ENCODE measurements at regions not wholly inside any gene's neighbourhood (a gene's known extent, or its start where the extent isn't known, plus 50 kb on each side); places are given as distances from the start of the nearest gene placed in this dataset.

DNA sequence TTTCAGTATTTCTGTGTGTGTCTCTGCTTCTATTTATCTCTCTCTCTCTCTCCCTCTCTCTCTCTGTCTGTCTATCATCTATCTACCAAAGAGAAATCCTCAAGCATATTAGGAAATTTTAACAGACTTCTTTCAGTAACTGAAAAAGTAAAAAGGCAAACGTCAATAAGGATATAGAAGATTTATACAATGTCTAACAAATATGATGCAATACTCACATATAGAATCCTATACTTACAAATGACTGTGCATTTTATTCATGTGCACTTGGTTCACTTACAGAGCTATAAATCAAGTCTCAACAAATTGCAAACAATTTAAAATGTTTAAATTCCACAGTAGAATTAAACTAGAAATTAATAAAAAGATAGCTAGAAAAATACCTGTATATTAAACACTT lies 289.0 kb downstream of the PSAT1 start:
- Mint-ChIP-seq H3K4me3 (no peak overlapping the region), H3K9me3 (ENCODE audit: low read depth) (no peaks in the 10 kb centered on the region), H3K36me3 (no peaks in the 10 kb centered on the region), H3K27ac (no peak overlapping the region), H3K4me1 (no peaks in the 10 kb centered on the region), H3K27me3 (no peaks in the 10 kb centered on the region)
- CTCF ChIA-PET = no interaction called here
- no peak for DNase-seq
- ATAC-seq = no peak

DNA sequence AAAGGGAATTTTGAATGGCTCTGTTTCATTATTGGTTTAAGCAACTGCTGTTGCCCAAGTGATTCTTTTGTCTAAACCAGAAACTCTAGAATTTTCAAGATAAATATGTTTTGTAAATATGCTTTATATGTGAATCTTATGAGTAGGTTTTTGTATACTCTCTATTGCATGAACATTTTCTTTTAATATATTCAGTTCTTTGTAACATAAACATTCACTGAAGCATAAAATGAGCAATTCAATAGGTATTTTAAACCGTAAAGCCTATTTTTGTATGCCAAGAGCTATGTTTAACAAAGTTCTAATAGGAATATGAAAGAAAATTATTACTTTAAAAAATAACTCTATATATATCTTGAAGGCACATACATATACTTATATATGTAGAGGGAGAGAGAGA lies 293.1 kb downstream of the PSAT1 start:
- DNase-seq = no peak
- H3K4me1 Mint-ChIP-seq = no peaks in the 10 kb centered on the region
- CTCF ChIA-PET = no interaction called here

GRCh38 chr9:78592811-78593210 lies 295.9 kb downstream of the PSAT1 start:
- no peak overlapping the region for H3K4me3 Mint-ChIP-seq
- H3K36me3 Mint-ChIP-seq = no peaks in the 10 kb centered on the region

More for the DNA sequence above, 293.1 kb downstream of the PSAT1 start:
- no peak overlapping the region for H3K27ac Mint-ChIP-seq
- no peaks in the 10 kb centered on the region for H3K36me3 Mint-ChIP-seq
- H3K27me3 Mint-ChIP-seq = no peaks in the 10 kb centered on the region
- H3K9me3 Mint-ChIP-seq (ENCODE audit: low read depth) = no peaks in the 10 kb centered on the region
- H3K4me3 Mint-ChIP-seq = no peak overlapping the region
- ATAC-seq = no peak

DNA sequence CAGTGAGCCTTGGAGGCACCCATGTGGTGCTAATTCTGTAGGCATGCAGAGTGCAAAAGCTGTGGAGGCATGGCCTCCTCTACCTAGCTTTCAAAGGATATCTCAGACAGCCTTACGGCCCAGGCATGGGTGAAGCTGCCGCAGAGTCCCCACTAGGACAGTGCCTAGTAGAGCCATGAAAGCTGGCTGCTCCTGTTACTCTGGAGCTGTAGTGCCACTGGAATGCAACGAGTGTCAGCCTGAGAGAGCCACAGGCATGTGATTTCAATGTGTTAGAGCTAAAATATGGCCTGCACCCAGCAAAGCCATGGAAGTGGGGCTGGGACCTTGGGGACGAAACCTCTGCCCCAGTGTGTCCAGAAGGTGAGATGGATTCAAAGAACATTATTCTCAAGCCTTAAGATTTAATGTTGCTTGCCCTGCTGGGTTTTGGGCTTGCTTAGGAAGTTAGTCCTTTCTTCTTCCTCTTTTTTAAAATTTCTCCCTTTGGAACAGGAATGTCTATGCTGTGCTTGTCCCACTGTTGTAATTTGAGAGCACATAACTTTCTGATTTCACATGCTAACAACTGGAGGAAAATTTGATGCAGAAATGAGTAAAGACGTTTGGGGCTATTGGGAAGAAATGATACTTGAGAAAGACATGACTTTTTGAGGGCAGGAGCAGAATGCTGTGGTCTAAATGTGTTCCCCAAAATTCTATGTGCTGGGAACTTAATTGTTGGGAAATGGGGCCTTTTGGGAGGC lies 298.4 kb downstream of the PSAT1 start:
- no peaks in the 10 kb centered on the region for H3K27me3 Mint-ChIP-seq
- H3K27ac Mint-ChIP-seq = no peak overlapping the region
- DNase-seq (no peak), ATAC-seq (no peak)
- no peak overlapping the region for H3K4me3 Mint-ChIP-seq
- no peaks in the 10 kb centered on the region for H3K4me1 Mint-ChIP-seq
- H3K9me3 Mint-ChIP-seq (ENCODE audit: low read depth) = no peaks in the 10 kb centered on the region
- CTCF ChIA-PET = no interaction called here
- H3K36me3 Mint-ChIP-seq = no peaks in the 10 kb centered on the region

More at GRCh38 chr9:78592811-78593210, 295.9 kb downstream of the PSAT1 start:
- DNase-seq = no peak
- Mint-ChIP-seq H3K27me3 (no peaks in the 10 kb centered on the region), H3K9me3 (ENCODE audit: low read depth) (no peaks in the 10 kb centered on the region), H3K27ac (no peak overlapping the region), H3K4me1 (no peaks in the 10 kb centered on the region)
- no peak for ATAC-seq
- CTCF ChIA-PET = no interaction called here

DNA sequence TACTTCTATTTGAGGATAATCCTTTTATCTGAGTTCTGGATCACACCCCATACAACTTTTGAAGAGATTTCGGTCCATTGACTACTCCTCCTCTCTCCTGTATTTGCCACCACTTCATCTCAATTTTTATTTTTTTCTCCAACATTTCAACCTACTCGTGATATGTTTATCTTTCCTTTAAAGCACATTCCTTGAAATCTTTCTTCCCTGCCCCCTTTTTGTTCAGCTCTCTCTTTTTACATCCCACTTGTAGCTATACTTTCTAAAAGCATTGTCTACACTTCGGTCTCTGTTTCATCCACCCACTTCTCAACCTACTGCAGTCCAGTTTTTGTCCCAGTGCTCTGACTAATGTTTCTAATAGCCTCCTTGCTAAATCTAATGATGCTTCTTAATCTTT lies 299.4 kb downstream of the PSAT1 start:
- no peak overlapping the region for H3K27ac Mint-ChIP-seq
- no peak overlapping the region for H3K4me3 Mint-ChIP-seq
- H3K4me1 Mint-ChIP-seq = no peaks in the 10 kb centered on the region
- DNase-seq (no peak), ATAC-seq (no peak)
- no peaks in the 10 kb centered on the region for H3K36me3 Mint-ChIP-seq
- H3K27me3 Mint-ChIP-seq = no peaks in the 10 kb centered on the region
- H3K9me3 Mint-ChIP-seq (ENCODE audit: low read depth) = no peaks in the 10 kb centered on the region
- CTCF ChIA-PET = no interaction called here

- H3K9me3 Mint-ChIP-seq (ENCODE audit: low read depth) = no peaks in the 10 kb centered on the region
- ATAC-seq = no peak
- CTCF ChIA-PET = no interaction called here
Observed at GRCh38 chr9:78598120-78598519, 301.2 kb downstream of the PSAT1 start.

DNA sequence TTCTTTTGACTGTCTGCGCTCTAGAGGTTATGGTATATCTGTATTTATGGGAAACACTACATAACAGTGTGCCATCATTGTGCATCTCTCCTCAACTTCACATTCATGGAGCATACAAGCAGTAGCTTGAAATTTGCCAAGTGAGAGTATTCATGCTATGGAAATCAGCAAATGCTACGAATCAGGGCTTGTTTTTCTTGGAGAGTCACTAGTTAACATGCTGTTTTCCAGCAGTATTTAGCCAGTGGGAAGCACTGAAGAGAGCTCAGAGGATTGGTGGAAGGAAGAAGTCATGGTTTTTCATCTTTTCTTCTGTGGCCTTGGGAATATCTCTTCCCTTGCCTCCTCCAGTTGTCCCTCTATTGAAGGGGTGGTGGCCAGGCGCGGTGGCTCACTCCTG lies 303.0 kb downstream of the PSAT1 start:
- no peaks in the 10 kb centered on the region for H3K36me3 Mint-ChIP-seq
- H3K4me3 Mint-ChIP-seq = no peak overlapping the region
- CTCF ChIA-PET = no interaction called here
- H3K27me3 Mint-ChIP-seq = no peaks in the 10 kb centered on the region
- ATAC-seq (no peak), DNase-seq (no peak)
- no peak overlapping the region for H3K27ac Mint-ChIP-seq
- H3K4me1 Mint-ChIP-seq = no peaks in the 10 kb centered on the region
- no peaks in the 10 kb centered on the region for H3K9me3 Mint-ChIP-seq (ENCODE audit: low read depth)

More at GRCh38 chr9:78598120-78598519, 301.2 kb downstream of the PSAT1 start:
- Mint-ChIP-seq H3K4me3 (no peak overlapping the region), H3K4me1 (no peaks in the 10 kb centered on the region), H3K36me3 (no peaks in the 10 kb centered on the region), H3K27ac (no peak overlapping the region), H3K27me3 (no peaks in the 10 kb centered on the region)
- DNase-seq = no peak

GRCh38 chr9:78601957-78602565 lies 305.1 kb downstream of the PSAT1 start:
- DNase-seq (no peak), ATAC-seq (no peak)
- Mint-ChIP-seq H3K36me3 (no peaks in the 10 kb centered on the region), H3K27me3 (no peaks in the 10 kb centered on the region), H3K4me3 (no peak overlapping the region), H3K27ac (no peak overlapping the region), H3K9me3 (ENCODE audit: low read depth) (no peaks in the 10 kb centered on the region), H3K4me1 (no peaks in the 10 kb centered on the region)
- CTCF ChIA-PET = interaction anchor here (0.7 kb wide), 1 partner anchor 14 kb away, joined by 3 read pairs; no protein-coding TSS in a partner anchor

- no peaks in the 10 kb centered on the region for H3K27me3 Mint-ChIP-seq
Observed at GRCh38 chr9:78605041-78606000, 308.4 kb downstream of the PSAT1 start.

GRCh38 chr9:78606001-78606379 lies 309.1 kb downstream of the PSAT1 start:
- CTCF ChIA-PET = no interaction called here
- DNase-seq = no peak
- ATAC-seq = no peak
- no peaks in the 10 kb centered on the region for H3K27me3 Mint-ChIP-seq
- H3K4me3 Mint-ChIP-seq = no peak overlapping the region
- H3K27ac Mint-ChIP-seq = no peak overlapping the region
- H3K36me3 Mint-ChIP-seq = no peaks in the 10 kb centered on the region
- no peaks in the 10 kb centered on the region for H3K9me3 Mint-ChIP-seq (ENCODE audit: low read depth)
- H3K4me1 Mint-ChIP-seq = no peaks in the 10 kb centered on the region

More at GRCh38 chr9:78605041-78606000, 308.4 kb downstream of the PSAT1 start:
- DNase-seq (no peak), ATAC-seq (no peak)
- Mint-ChIP-seq H3K4me1 (no peaks in the 10 kb centered on the region), H3K4me3 (no peak overlapping the region), H3K9me3 (ENCODE audit: low read depth) (no peaks in the 10 kb centered on the region), H3K36me3 (no peaks in the 10 kb centered on the region), H3K27ac (no peak overlapping the region)
- CTCF ChIA-PET = no interaction called here

- DNase-seq (no peak), ATAC-seq (no peak)
- Mint-ChIP-seq H3K27me3 (no peaks in the 10 kb centered on the region), H3K36me3 (no peaks in the 10 kb centered on the region), H3K9me3 (ENCODE audit: low read depth) (no peaks in the 10 kb centered on the region), H3K4me3 (no peak overlapping the region), H3K27ac (no peak overlapping the region), H3K4me1 (no peaks in the 10 kb centered on the region)
- CTCF ChIA-PET = no interaction called here
Observed at GRCh38 chr9:78607853-78608252, 310.9 kb downstream of the PSAT1 start.

DNA sequence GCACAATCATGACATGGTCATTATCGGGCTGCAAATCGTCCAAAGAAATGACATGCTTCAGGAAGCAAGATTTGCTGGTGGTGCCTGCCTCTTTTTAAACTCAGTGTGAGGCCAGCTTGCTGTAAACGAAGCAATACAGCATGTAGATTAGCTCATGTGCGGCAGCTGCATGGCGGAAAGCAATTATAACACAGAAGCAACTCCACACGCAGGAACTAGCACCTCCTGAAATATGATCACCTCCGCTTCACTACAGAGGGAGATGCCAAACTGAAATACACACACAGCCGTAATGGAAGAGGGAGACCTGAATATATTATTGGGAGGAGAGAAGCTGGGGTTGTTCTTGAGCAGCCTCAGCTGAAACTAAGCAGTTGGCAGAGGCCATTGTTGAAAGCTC lies 312.5 kb downstream of the PSAT1 start:
- H3K36me3 Mint-ChIP-seq = no peaks in the 10 kb centered on the region
- ATAC-seq (no peak), DNase-seq (no peak)
- no peak overlapping the region for H3K27ac Mint-ChIP-seq
- no peak overlapping the region for H3K4me3 Mint-ChIP-seq
- H3K9me3 Mint-ChIP-seq (ENCODE audit: low read depth) = no peaks in the 10 kb centered on the region
- CTCF ChIA-PET = no interaction called here
- H3K27me3 Mint-ChIP-seq = no peaks in the 10 kb centered on the region
- H3K4me1 Mint-ChIP-seq = no peaks in the 10 kb centered on the region

- no peaks in the 10 kb centered on the region for H3K27me3 Mint-ChIP-seq
- no peaks in the 10 kb centered on the region for H3K36me3 Mint-ChIP-seq
- H3K4me3 Mint-ChIP-seq = no peak overlapping the region
- H3K27ac Mint-ChIP-seq = no peak overlapping the region
- no peaks in the 10 kb centered on the region for H3K4me1 Mint-ChIP-seq
- ATAC-seq (no peak), DNase-seq (no peak)
- CTCF ChIA-PET = no interaction called here
- no peaks in the 10 kb centered on the region for H3K9me3 Mint-ChIP-seq (ENCODE audit: low read depth)
Observed at GRCh38 chr9:78612091-78612490, 315.2 kb downstream of the PSAT1 start.

- no peak for DNase-seq
- Mint-ChIP-seq H3K27me3 (no peaks in the 10 kb centered on the region), H3K27ac (no peak overlapping the region), H3K9me3 (ENCODE audit: low read depth) (no peaks in the 10 kb centered on the region), H3K36me3 (no peaks in the 10 kb centered on the region), H3K4me1 (no peaks in the 10 kb centered on the region), H3K4me3 (no peak overlapping the region)
- CTCF ChIA-PET = no interaction called here
- no peak for ATAC-seq
Observed at GRCh38 chr9:78613006-78613405, 316.1 kb downstream of the PSAT1 start.

All from activated CD8-positive, alpha-beta memory T cell treated with anti-CD3 and anti-CD28 coated beads, Interleukin-2, amount 10 ng/mL, durations not matched to agents 7 days and 5 days (primary cell).